ENCODE measurements at regions not wholly inside any gene's neighbourhood (a gene's known extent, or its start where the extent isn't known, plus 50 kb on each side); places are given as distances from the start of the nearest gene placed in this dataset.
"Not testable (repeated sequence)": the region's sequence is repeated elsewhere in the genome, so short reads cannot be mapped to it uniquely, and the experiment has no call there.

DNA sequence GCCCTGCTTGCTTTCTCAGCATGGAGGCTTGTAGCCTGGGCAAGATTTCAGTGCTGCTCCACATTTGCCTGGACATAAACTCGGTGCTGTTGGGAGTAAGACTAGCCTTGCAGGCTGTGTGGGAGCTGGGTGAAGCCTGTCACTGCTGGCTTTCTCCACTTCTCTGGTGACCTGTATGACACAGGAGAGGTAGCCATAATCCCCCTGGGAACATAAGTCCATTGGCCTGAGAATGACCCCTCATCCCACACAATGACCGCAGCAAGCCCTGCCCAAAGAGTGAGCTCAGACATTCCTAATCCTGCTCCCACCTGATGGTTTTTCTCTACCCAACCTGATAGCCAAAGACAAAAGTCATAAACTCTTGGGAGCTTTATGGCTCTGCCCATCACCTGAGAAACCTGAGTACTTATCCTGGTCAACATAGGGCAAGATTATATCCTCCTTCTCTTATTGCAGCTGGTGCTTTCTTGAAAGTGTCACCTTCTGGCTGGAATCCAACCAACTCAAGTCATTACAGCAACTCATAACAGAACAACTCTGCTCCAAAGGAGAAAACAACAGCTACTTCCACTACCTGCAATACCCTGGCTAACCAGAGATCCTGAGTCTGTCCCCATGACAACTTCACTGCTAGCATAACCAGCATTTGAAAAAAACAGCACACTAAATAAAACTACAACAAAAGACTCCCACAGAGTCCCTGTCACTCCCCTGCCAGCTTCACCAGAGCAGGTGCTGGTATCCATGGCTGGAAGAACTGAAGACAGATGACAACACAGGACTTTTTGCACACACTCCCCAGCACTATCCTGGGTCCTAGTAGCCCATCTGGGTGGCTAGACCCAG lies 834.4 kb upstream of the DDX18 start:
- intact Hi-C loops (cut with micrococcal nuclease) = no loop called here
- ATAC-seq (ENCODE audit: low read depth) (no peak), DNase-seq (no peak)
- ChIA-PET CTCF (no interaction called here), POLR2A (no interaction called here)
- Mint-ChIP-seq H3K27ac (no peak overlapping the region), H3K27me3 (no peaks in the 10 kb centered on the region), H3K4me3 (no peak overlapping the region), H3K36me3 (ENCODE audit: low read depth) (no peaks in the 10 kb centered on the region), H3K4me1 (no peaks in the 10 kb centered on the region), H3K9me3 (peaks cover 13% of the 10 kb centered on the region)
- TF ChIP-seq, protein P1, sequence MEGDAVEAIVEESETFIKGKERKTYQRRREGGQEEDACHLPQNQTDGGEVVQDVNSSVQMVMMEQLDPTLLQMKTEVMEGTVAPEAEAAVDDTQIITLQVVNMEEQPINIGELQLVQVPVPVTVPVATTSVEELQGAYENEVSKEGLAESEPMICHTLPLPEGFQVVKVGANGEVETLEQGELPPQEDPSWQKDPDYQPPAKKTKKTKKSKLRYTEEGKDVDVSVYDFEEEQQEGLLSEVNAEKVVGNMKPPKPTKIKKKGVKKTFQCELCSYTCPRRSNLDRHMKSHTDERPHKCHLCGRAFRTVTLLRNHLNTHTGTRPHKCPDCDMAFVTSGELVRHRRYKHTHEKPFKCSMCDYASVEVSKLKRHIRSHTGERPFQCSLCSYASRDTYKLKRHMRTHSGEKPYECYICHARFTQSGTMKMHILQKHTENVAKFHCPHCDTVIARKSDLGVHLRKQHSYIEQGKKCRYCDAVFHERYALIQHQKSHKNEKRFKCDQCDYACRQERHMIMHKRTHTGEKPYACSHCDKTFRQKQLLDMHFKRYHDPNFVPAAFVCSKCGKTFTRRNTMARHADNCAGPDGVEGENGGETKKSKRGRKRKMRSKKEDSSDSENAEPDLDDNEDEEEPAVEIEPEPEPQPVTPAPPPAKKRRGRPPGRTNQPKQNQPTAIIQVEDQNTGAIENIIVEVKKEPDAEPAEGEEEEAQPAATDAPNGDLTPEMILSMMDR (IDR thresholded peaks at IDR 0.05) = no peak

DNA sequence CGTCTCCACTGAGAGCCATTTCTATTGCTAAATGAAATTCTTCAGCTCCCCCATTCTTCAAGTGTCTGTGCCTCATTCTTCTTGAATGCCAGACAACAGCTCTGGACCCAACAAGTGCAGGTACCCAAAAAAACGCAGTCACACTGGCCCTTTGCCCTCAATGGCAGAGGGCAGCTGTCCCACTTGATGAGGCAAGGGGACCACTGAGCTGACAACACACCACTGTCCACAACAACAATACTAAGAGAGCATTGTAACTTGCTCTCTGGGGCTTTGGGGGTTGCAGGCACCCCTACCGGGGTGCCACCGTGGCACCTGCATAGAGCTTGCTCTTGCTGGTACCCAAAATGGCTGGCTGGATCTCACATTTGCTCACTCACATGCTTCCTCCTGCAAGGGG lies 827.0 kb upstream of the DDX18 start:
- H3K27ac Mint-ChIP-seq = no peak overlapping the region
- intact Hi-C loops (cut with micrococcal nuclease) = no loop called here

DNA sequence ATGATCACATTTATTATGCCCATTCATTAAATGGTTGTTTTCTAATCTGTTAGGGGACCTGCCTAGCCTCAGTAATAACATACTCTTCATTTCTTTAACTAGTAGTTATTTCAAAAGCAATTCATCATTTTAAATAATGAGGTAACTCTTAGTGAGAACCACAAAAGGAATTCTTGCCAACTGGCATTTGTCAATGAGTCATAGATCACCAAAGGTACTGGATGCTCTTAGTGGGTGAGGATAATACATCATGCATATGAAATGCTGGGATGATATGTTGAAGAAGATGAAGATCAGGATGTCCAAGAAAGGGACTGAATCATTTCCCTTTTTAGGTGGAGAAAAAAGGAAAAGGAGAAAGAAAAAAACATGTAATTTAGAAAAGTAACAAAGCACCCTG lies 826.2 kb upstream of the DDX18 start:
- POLR2A ChIA-PET = no interaction called here
- no peaks in the 10 kb centered on the region for H3K4me1 Mint-ChIP-seq
- intact Hi-C loops (cut with micrococcal nuclease) = no loop called here
- TF ChIP-seq, protein P1 (IDR thresholded peaks at IDR 0.05) = no peak
- no peaks in the 10 kb centered on the region for H3K36me3 Mint-ChIP-seq (ENCODE audit: low read depth)
- no peak for ATAC-seq (ENCODE audit: low read depth)
- H3K27me3 Mint-ChIP-seq = no peaks in the 10 kb centered on the region
- no peak overlapping the region for H3K27ac Mint-ChIP-seq
- no peak overlapping the region for H3K4me3 Mint-ChIP-seq
- CTCF ChIA-PET = interaction anchor here (0.6 kb wide), 1 partner anchor 107 kb away, joined by 3 read pairs; no protein-coding TSS in a partner anchor
- peaks cover 14% of the 10 kb centered on the region for H3K9me3 Mint-ChIP-seq
- no peak for DNase-seq

More for the DNA sequence above, 827.0 kb upstream of the DDX18 start:
- H3K4me1 Mint-ChIP-seq = no peaks in the 10 kb centered on the region
- ATAC-seq (ENCODE audit: low read depth) (no peak), DNase-seq (no peak)
- no peaks in the 10 kb centered on the region for H3K27me3 Mint-ChIP-seq
- CTCF ChIA-PET = no interaction called here
- POLR2A ChIA-PET = no interaction called here
- H3K9me3 Mint-ChIP-seq = peaks cover 12% of the 10 kb centered on the region
- TF ChIP-seq, protein P1 (IDR thresholded peaks at IDR 0.05) = no peak
- H3K36me3 Mint-ChIP-seq (ENCODE audit: low read depth) = no peaks in the 10 kb centered on the region
- no peak overlapping the region for H3K4me3 Mint-ChIP-seq

DNA sequence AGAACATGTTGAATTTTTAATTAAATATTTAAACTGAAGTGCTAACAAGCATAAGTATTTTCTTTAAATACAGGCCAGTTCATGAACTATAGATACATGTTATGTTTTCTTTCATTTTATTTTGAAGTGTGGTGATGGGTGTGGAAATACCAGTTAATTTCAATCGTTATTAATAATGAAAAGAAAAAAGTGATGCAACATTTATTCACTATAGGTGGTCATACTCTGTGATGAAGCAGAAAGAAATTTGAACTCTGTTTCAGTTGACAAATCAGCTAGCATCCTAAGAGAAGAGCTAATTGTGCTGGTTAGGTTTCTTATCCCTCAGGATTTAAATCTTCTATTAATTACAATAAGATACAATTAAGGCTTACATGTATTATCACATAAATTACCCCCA lies 795.1 kb upstream of the DDX18 start:
- POLR2A ChIA-PET = no interaction called here
- H3K27ac Mint-ChIP-seq = no peak overlapping the region
- H3K4me1 Mint-ChIP-seq = no peaks in the 10 kb centered on the region
- H3K27me3 Mint-ChIP-seq = no peaks in the 10 kb centered on the region
- CTCF ChIA-PET = no interaction called here
- H3K36me3 Mint-ChIP-seq (ENCODE audit: low read depth) = no peaks in the 10 kb centered on the region
- ATAC-seq (ENCODE audit: low read depth) (no peak), DNase-seq (no peak)
- intact Hi-C loops (cut with micrococcal nuclease) = no loop called here
- peaks cover 2% of the 10 kb centered on the region for H3K9me3 Mint-ChIP-seq
- H3K4me3 Mint-ChIP-seq = no peak overlapping the region
- TF ChIP-seq, protein P1 (IDR thresholded peaks at IDR 0.05) = no peak

GRCh38 chr2:117027646-117028045 lies 786.8 kb upstream of the DDX18 start:
- DNase-seq (no peak), ATAC-seq (ENCODE audit: low read depth) (no peak)
- no peaks in the 10 kb centered on the region for H3K27me3 Mint-ChIP-seq
- H3K36me3 Mint-ChIP-seq (ENCODE audit: low read depth) = no peaks in the 10 kb centered on the region
- TF ChIP-seq, protein P1 (IDR thresholded peaks at IDR 0.05) = no peak
- CTCF ChIA-PET = no interaction called here
- H3K4me3 Mint-ChIP-seq = no peak overlapping the region
- intact Hi-C loops (cut with micrococcal nuclease) = no loop called here
- H3K4me1 Mint-ChIP-seq = no peaks in the 10 kb centered on the region
- no peak overlapping the region for H3K27ac Mint-ChIP-seq
- peaks cover 10% of the 10 kb centered on the region for H3K9me3 Mint-ChIP-seq
- POLR2A ChIA-PET = no interaction called here

DNA sequence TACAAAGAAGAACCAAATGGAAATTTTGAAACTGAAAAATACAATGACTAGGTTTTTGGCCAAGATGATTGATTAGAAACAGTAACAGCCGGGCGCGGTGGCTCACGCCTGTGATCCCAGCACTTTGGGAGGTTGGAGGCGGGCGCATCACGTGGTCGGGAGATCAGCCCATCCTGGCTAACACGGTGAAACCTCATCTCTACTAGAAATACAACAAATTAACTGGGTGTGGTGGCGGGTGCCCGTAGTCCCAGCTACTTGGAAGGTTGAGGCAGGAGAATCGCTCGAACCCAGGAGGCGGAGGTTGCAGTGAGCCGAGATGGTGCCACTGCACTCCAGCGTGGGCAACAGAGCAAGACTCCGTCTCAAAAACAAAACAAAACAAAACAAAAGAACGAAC lies 785.8 kb upstream of the DDX18 start:
- ATAC-seq (ENCODE audit: low read depth); H3K27me3 Mint-ChIP-seq; intact Hi-C loops (cut with micrococcal nuclease); H3K27ac Mint-ChIP-seq; DNase-seq; H3K36me3 Mint-ChIP-seq (ENCODE audit: low read depth); CTCF ChIA-PET; H3K4me1 Mint-ChIP-seq; POLR2A ChIA-PET; H3K4me3 Mint-ChIP-seq: not testable (repeated sequence)
- peaks cover 10% of the 10 kb centered on the region for H3K9me3 Mint-ChIP-seq
